MM.1S (cell line): ENCODE measurements at regions not wholly inside any gene's neighbourhood (a gene's known extent, or its start where the extent isn't known, plus 50 kb on each side); places are given as distances from the start of the nearest gene placed in this dataset.

Experiments
- DNase-seq: peaks from one replicate; pipeline ENCODE4 v3.0.0-alpha.2; 2015
- H2AFZ ChIP-seq: fragments of 300-600 bp; sonication (generic); 2 replicates; pipeline ENCODE4 v1.6.0; 2016; ENCODE audit warnings: antibody characterized with exemption, low read length
- H3F3A ChIP-seq: fragments of 300-600 bp; sonication (generic); 2 replicates; pipeline ENCODE4 v1.6.1; 2016; ENCODE audit warnings: mild to moderate bottlenecking, antibody characterized with exemption, low read length, moderate library complexity, mixed read lengths; ENCODE audit not compliant: insufficient read depth
- H3K27ac ChIP-seq: fragments of 300-600 bp; sonication (generic); 2 replicates; pipeline ENCODE4 v1.5.1; 2016; ENCODE audit warnings: mild to moderate bottlenecking, low read length
- H3K27me3 ChIP-seq: fragments of 300-600 bp; sonication (generic); replicated peaks from 2 replicates; pipeline ENCODE4 v1.6.0; 2016; ENCODE audit warnings: low read length; ENCODE audit not compliant: insufficient read depth
- H3K36me3 ChIP-seq: fragments of 300-600 bp; sonication (generic); replicated peaks from 2 replicates; pipeline ENCODE4 v1.6.1; 2016; ENCODE audit warnings: mild to moderate bottlenecking, low read length, mixed read lengths; ENCODE audit not compliant: insufficient read depth
- H3K4me1 ChIP-seq: fragments of 300-600 bp; sonication (generic); 2 replicates; pipeline ENCODE4 v1.6.1; 2016; ENCODE audit warnings: low read length, mixed read lengths
- H3K4me2 ChIP-seq: fragments of 300-600 bp; sonication (generic); 2 replicates; pipeline ENCODE4 v1.6.0; 2016; ENCODE audit warnings: low read depth, low read length
- H3K4me3 ChIP-seq: fragments of 300-600 bp; sonication (generic); 2 replicates; pipeline ENCODE4 v1.5.1; 2016; ENCODE audit warnings: low read length, mixed read lengths
- H3K79me2 ChIP-seq: fragments of 300-600 bp; sonication (generic); 2 replicates; pipeline ENCODE4 v1.6.1; 2016; ENCODE audit warnings: mixed run types, low read length, mixed read lengths
- H3K9ac ChIP-seq: fragments of 300-600 bp; sonication (generic); 2 replicates; pipeline ENCODE4 v1.6.1; 2016; ENCODE audit warnings: low read length, mixed read lengths
- H3K9me2 ChIP-seq: fragments of 300-600 bp; sonication (generic); replicated peaks from 2 replicates; pipeline ENCODE4 v1.6.1; 2016; ENCODE audit warnings: mild to moderate bottlenecking, low read length, mixed read lengths; ENCODE audit not compliant: insufficient read depth
- H3K9me3 ChIP-seq: fragments of 300-600 bp; sonication (generic); replicated peaks from 2 replicates; pipeline ENCODE4 v1.6.1; 2016; ENCODE audit warnings: mild to moderate bottlenecking, low read length, mixed read lengths; ENCODE audit not compliant: insufficient read depth
- H4K20me1 ChIP-seq: fragments of 300-600 bp; sonication (generic); 2 replicates; pipeline ENCODE4 v1.6.1; 2016; ENCODE audit warnings: mild to moderate bottlenecking, low read length, moderate library complexity, mixed read lengths; ENCODE audit not compliant: insufficient read depth
- CTCF ChIP-seq: fragments of 300-600 bp; sonication (generic); IDR thresholded peaks from 2 replicates; pipeline ENCODE4 v1.5.1; 2016; ENCODE audit warnings: antibody characterized with exemption, low read length, mixed read lengths
- EZH2 ChIP-seq: fragments of 300-600 bp; sonication (generic); optimal IDR thresholded peaks from 2 replicates; pipeline ENCODE3; 2017; ENCODE audit warnings: low read depth, mild to moderate bottlenecking, antibody characterized with exemption, low read length, mixed read lengths
- EZH2phosphoT487 ChIP-seq: fragments of 300-600 bp; sonication (generic); IDR thresholded peaks from 2 replicates; pipeline ENCODE4 v1.6.1; 2018; ENCODE audit warnings: antibody characterized with exemption, low read length

- Histone ChIP-seq H3K9ac (no peak overlapping the region), H2AFZ (no peak overlapping the region), H4K20me1 (no peaks in the 10 kb centered on the region), H3K27me3 (no peaks in the 10 kb centered on the region), H3K4me3 (no peak overlapping the region), H3K27ac (no peak overlapping the region), H3F3A (peaks cover 17% of the 10 kb centered on the region), H3K4me1 (peaks cover 53% of the 10 kb centered on the region), H3K4me2 (peak overlapping the region; percentile 72; the same call in 1 of the 2 replicates), H3K36me3 (no peaks in the 10 kb centered on the region), H3K9me3 (no peaks in the 10 kb centered on the region), H3K9me2 (no peaks in the 10 kb centered on the region), H3K79me2 (no peaks in the 10 kb centered on the region)
- TF ChIP-seq EZH2 = no peak
- no peak for TF ChIP-seq EZH2phosphoT487
- no peak for TF ChIP-seq CTCF
- no peak for DNase-seq
Observed at GRCh38 chr5:89437450-89438435, 554.8 kb upstream of the MEF2C start.

- Histone ChIP-seq H2AFZ (0 out of 2 replicates have a peak overlapping the region, but pooled peaks have one; percentile 16), H3K9me3 (no peaks in the 10 kb centered on the region), H3K4me2 (peak overlapping the region; percentile 72), H3K79me2 (no peaks in the 10 kb centered on the region), H3K9ac (peak overlapping the region; percentile 42), H4K20me1 (no peaks in the 10 kb centered on the region), H3F3A (peaks cover 17% of the 10 kb centered on the region), H3K4me1 (peaks cover 54% of the 10 kb centered on the region), H3K36me3 (no peaks in the 10 kb centered on the region), H3K27me3 (no peaks in the 10 kb centered on the region), H3K27ac (peak overlapping the region; percentile 68; the same call in 1 of the 2 replicates), H3K4me3 (peak overlapping the region; percentile 38), H3K9me2 (no peaks in the 10 kb centered on the region)
- TF ChIP-seq CTCF (no peak), EZH2 (no peak), EZH2phosphoT487 (no peak)
- DNase-seq = peak; percentile 60
Observed at GRCh38 chr5:89436464-89436863, 553.5 kb upstream of the MEF2C start.

- H3K9me2 ChIP-seq = no peaks in the 10 kb centered on the region
- peak overlapping the region; percentile 68 for H3K27ac ChIP-seq
- peaks cover 54% of the 10 kb centered on the region for H3K4me1 ChIP-seq
- no peak overlapping the region for H2AFZ ChIP-seq
- H3K79me2 ChIP-seq = no peaks in the 10 kb centered on the region
- H3K36me3 ChIP-seq = no peaks in the 10 kb centered on the region
- peaks cover 17% of the 10 kb centered on the region for H3F3A ChIP-seq
- H3K9me3 ChIP-seq = no peaks in the 10 kb centered on the region
- no peak for TF ChIP-seq EZH2phosphoT487
- TF ChIP-seq CTCF = no peak
- TF ChIP-seq EZH2 = no peak
- DNase-seq = peak; percentile 84
- H4K20me1 ChIP-seq = no peaks in the 10 kb centered on the region
- H3K4me3 ChIP-seq = peak overlapping the region; percentile 34
- H3K4me2 ChIP-seq = peak overlapping the region; percentile 72
- H3K9ac ChIP-seq = peak overlapping the region; percentile 42; the same call in 1 of the 2 replicates
- no peaks in the 10 kb centered on the region for H3K27me3 ChIP-seq
Observed at GRCh38 chr5:89435347-89435746, 552.4 kb upstream of the MEF2C start.
